ENCODE measurements at regions not wholly inside any gene's neighbourhood (a gene's known extent, or its start where the extent isn't known, plus 50 kb on each side); places are given as distances from the start of the nearest gene placed in this dataset.

DNA sequence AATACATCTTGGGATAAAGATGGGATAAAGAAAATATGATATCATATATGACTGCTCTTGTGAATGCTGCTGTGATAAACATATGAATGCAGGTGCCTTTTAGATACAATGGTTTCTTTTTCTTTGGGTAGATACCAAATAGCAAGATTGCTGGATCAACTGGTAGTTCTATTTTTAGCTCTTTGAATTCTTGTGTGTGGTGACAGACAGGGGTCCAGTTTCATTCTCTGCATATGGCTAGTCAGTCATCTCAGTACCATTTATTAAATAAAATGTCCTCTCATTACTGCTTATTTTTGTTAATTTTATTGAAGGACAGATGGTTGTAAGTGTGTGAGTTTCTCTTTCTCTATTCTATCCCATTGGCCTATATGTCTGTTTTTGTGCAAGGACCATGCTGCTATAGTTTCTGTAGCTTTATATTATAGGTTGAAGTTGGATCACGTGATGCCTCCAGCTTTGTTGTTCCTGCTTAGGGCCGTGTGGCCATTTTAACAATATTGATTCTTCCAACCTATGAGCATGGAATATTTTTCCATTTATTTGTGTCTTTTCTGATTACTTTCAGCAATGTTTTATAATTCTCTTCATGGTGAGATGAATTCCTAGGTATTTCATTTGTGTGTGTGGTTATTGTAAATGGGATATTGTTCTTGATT, 1089.8 kb upstream of the CADM2 start:
- TF ChIP-seq, protein P1, sequence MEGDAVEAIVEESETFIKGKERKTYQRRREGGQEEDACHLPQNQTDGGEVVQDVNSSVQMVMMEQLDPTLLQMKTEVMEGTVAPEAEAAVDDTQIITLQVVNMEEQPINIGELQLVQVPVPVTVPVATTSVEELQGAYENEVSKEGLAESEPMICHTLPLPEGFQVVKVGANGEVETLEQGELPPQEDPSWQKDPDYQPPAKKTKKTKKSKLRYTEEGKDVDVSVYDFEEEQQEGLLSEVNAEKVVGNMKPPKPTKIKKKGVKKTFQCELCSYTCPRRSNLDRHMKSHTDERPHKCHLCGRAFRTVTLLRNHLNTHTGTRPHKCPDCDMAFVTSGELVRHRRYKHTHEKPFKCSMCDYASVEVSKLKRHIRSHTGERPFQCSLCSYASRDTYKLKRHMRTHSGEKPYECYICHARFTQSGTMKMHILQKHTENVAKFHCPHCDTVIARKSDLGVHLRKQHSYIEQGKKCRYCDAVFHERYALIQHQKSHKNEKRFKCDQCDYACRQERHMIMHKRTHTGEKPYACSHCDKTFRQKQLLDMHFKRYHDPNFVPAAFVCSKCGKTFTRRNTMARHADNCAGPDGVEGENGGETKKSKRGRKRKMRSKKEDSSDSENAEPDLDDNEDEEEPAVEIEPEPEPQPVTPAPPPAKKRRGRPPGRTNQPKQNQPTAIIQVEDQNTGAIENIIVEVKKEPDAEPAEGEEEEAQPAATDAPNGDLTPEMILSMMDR (conservative IDR thresholded peaks at IDR 0.05; ENCODE audit: low read depth, low read length): no peak
- TF ChIP-seq EZH2phosphoT487 (IDR thresholded peaks at IDR 0.05; ENCODE audit: borderline replicate concordance, low read length): no peak
